HG03097 (cell line): ENCODE measurements at regions not wholly inside any gene's neighbourhood (a gene's known extent, or its start where the extent isn't known, plus 50 kb on each side); places are given as distances from the start of the nearest gene placed in this dataset.

ENCODE experiments used
- ATAC-seq: cut with Tn5 transposase; IDR thresholded peaks from one replicate; pipeline ENCODE4 v1.9.1; 2021; ENCODE audit not compliant: unreplicated experiment, low FRiP score

DNA sequence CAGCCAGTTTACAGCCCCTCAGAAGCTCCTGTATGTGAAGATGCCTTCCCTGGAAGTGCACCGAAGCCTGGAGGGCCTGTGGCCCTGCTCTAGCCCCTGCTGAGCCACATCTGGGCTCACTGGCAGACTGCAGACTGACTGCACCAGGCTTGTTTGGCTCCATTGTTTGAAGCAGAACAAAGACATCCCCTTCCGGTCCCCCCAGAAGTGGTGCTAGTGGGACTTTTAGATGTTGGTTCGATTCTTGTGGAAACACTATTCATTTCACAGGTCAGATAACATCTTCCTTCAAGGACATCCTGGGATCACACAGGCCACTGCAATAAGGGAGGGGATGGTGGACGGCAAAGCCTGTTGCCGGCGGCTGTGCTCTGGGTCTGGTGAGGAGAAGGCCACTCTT lies 57.8 kb upstream of the CBLN2 start:
- no peak for ATAC-seq

DNA sequence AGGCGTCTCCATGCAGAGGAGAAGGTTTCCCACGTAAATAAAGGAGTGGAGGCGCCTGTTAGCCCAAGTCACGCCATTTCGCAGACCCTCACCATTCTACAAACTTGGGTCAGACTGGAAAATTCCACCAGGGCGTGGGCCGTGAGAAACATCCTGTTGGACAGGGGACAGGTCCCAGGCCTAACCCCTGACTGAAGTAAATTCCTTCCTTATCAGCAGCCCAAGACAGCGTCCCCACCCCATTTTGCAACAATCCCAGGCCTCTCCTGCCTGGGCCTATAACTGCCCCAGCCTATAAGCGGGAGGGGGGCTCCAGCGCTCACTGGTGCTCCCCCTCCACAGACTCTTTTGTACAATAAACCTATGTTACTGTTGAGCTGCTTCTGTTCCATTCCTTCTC lies 57.3 kb upstream of the CBLN2 start:
- ATAC-seq: no peak
